Uterus (tissue), 3 donors: ENCODE measurements at regions not wholly inside any gene's neighbourhood (a gene's known extent, or its start where the extent isn't known, plus 50 kb on each side); places are given as distances from the start of the nearest gene placed in this dataset.
"Not testable (repeated sequence)": the region's sequence is repeated elsewhere in the genome, so short reads cannot be mapped to it uniquely, and the experiment has no call there.

Source experiments
- DNase-seq, 2 donors: peaks; one replicate each; pipeline ENCODE4 v3.0.0-alpha.2; 2019 to 2020
- H3K27ac ChIP-seq, 2 donors: fragments of 200-600 bp; sonication (generic); 1 replicate in 1 of 2; 2 replicates in 1 of 2; pipeline ENCODE4 v1.5.1; 2016 to 2018
- H3K27me3 ChIP-seq, 2 donors: fragments of 200-600 bp; sonication (generic); one replicate each; pipeline ENCODE4 v1.5.1; 2018 to 2019; ENCODE audit warnings: control low read depth in 1 of 2
- H3K36me3 ChIP-seq, 2 donors: fragments of 200-600 bp; sonication (generic); one replicate each; pipeline ENCODE4 v1.5.1; 2019; ENCODE audit warnings: control low read depth in 1 of 2
- H3K4me1 ChIP-seq, 2 donors: fragments of 200-600 bp; sonication (generic); one replicate each; pipeline ENCODE4 v1.5.1; 2018 to 2019; ENCODE audit warnings: control low read depth in 1 of 2
- H3K4me3 ChIP-seq, 2 donors: fragments of 200-600 bp; sonication (generic); 1 replicate in 1 of 2; 2 replicates in 1 of 2; pipeline ENCODE4 v1.5.1; 2018 to 2019; ENCODE audit warnings: mild to moderate bottlenecking in 1 of 2
- H3K9me3 ChIP-seq, 2 donors: fragments of 200-600 bp; sonication (generic); one replicate each; pipeline ENCODE4 v1.5.1; 2019; ENCODE audit warnings: control low read depth in 1 of 2
- CTCF ChIP-seq, 4 experiments: fragments of 200-600 bp in 2 of 4; fragments of 450-650 bp in 2 of 4; sonication (generic) in 2 of 4; IDR thresholded peaks; one replicate each; pipeline ENCODE4 v1.5.1; 2016 to 2019; ENCODE audit warnings: antibody characterized with exemption in 4 of 4, mild to moderate bottlenecking in 2 of 4, moderate library complexity in 1 of 4
- POLR2A ChIP-seq, 2 donors: fragments of 450-650 bp; IDR thresholded peaks; one replicate each; pipeline ENCODE4 v1.6.1; 2016; ENCODE audit warnings: antibody characterized with exemption in 2 of 2, mild to moderate bottlenecking in 1 of 2, moderate library complexity in 1 of 2
- intact Hi-C: fragments of 100-400 bp; cut with DNase I; formaldehyde crosslinking; loops from one replicate; pipeline ENCODE4 v1.15.1; 2023; ENCODE audit warnings: low total_unique reads
- donor health status: DM: yes; HTN: yes; CAD: no.

- intact Hi-C loops: no loop called here
- Histone ChIP-seq H3K27me3 (no peaks in the 10 kb centered on the region), H3K36me3 (no peaks in the 10 kb centered on the region), H3K9me3 (no peaks in the 10 kb centered on the region), H3K27ac (no peak overlapping the region), H3K4me1 (no peaks in the 10 kb centered on the region), H3K4me3 (no peak overlapping the region)
- no peak for DNase-seq
- TF ChIP-seq POLR2A (IDR thresholded peaks at IDR 0.05): no peak
- no peak for TF ChIP-seq CTCF (IDR thresholded peaks at IDR 0.05)
Measured at GRCh38 chr19:30811397-30812098, 439.4 kb downstream of the ZNF536 start.

GRCh38 chr19:30810726-30811125 lies 438.5 kb downstream of the ZNF536 start:
- TF ChIP-seq CTCF (IDR thresholded peaks at IDR 0.05) (no peak), POLR2A (IDR thresholded peaks at IDR 0.05) (no peak)
- Histone ChIP-seq H3K4me3 (no peak overlapping the region), H3K27ac (no peak overlapping the region), H3K4me1 (no peaks in the 10 kb centered on the region), H3K27me3 (no peaks in the 10 kb centered on the region), H3K9me3 (no peaks in the 10 kb centered on the region), H3K36me3 (no peaks in the 10 kb centered on the region)
- no peak for DNase-seq
- intact Hi-C loops: no loop called here

- Histone ChIP-seq H3K4me3 (no peak overlapping the region), H3K27ac (no peak overlapping the region), H3K9me3 (no peaks in the 10 kb centered on the region), H3K27me3 (no peaks in the 10 kb centered on the region), H3K36me3 (no peaks in the 10 kb centered on the region), H3K4me1 (no peaks in the 10 kb centered on the region)
- DNase-seq: no peak
- intact Hi-C loops: no loop called here
- TF ChIP-seq CTCF (IDR thresholded peaks at IDR 0.05) (no peak), POLR2A (IDR thresholded peaks at IDR 0.05) (no peak)
Measured at GRCh38 chr19:30807278-30807677, 435.1 kb downstream of the ZNF536 start.

- no peak for DNase-seq
- intact Hi-C loops: no loop called here
- TF ChIP-seq POLR2A (IDR thresholded peaks at IDR 0.05) (no peak), CTCF (IDR thresholded peaks at IDR 0.05) (no peak)
- no peak overlapping the region for H3K4me3 ChIP-seq
- no peaks in the 10 kb centered on the region for H3K36me3 ChIP-seq
- H3K4me1 ChIP-seq: no peaks in the 10 kb centered on the region
- no peak overlapping the region for H3K27ac ChIP-seq
- H3K9me3 ChIP-seq: no peaks in the 10 kb centered on the region
- no peaks in the 10 kb centered on the region for H3K27me3 ChIP-seq
Measured at GRCh38 chr19:30806311-30806710, 434.1 kb downstream of the ZNF536 start.

GRCh38 chr19:30804751-30805150 lies 432.6 kb downstream of the ZNF536 start:
- H3K27me3 ChIP-seq: no peaks in the 10 kb centered on the region
- intact Hi-C loops: no loop called here
- TF ChIP-seq CTCF (IDR thresholded peaks at IDR 0.05): no peak
- no peak for TF ChIP-seq POLR2A (IDR thresholded peaks at IDR 0.05)
- H3K27ac ChIP-seq: peak overlapping the region in 1 of 2 donors; percentile 33
- no peaks in the 10 kb centered on the region for H3K36me3 ChIP-seq
- H3K4me1 ChIP-seq: no peaks in the 10 kb centered on the region
- no peak for DNase-seq
- no peaks in the 10 kb centered on the region for H3K9me3 ChIP-seq
- H3K4me3 ChIP-seq: peak overlapping the region in 1 of 2 donors; percentile 25

- not testable (repeated sequence) for DNase-seq
Measured at GRCh38 chr19:30804333-30804732, 432.1 kb downstream of the ZNF536 start.

More at GRCh38 chr19:30804333-30804732, 432.1 kb downstream of the ZNF536 start:
- peak overlapping the region in 1 of 2 donors; percentile 33 for H3K27ac ChIP-seq
- H3K27me3 ChIP-seq, H3K36me3 ChIP-seq, H3K4me1 ChIP-seq, H3K9me3 ChIP-seq, intact Hi-C loops: not testable (repeated sequence)
- peak overlapping the region in 1 of 2 donors; percentile 25 for H3K4me3 ChIP-seq
